Lower lobe of right lung (tissue), 2 donors: ENCODE measurements at regions not wholly inside any gene's neighbourhood (a gene's known extent, or its start where the extent isn't known, plus 50 kb on each side); places are given as distances from the start of the nearest gene placed in this dataset.

Source experiments
- ATAC-seq, 2 donors: fragments of 200-7000 bp; cut with Tn5 transposase; one replicate each; pipeline ENCODE4 v1.9.1; 2020 to 2022; ENCODE audit warnings: mild to moderate bottlenecking in 2 of 2, moderate library complexity in 2 of 2
- DNase-seq: peaks from one replicate; pipeline ENCODE4 v3.0.0-alpha.2; 2020
- H3K27ac ChIP-seq: fragments of 200-600 bp; one replicate; pipeline ENCODE4 v1.8.0; 2022
- H3K27me3 ChIP-seq: fragments of 200-600 bp; one replicate; pipeline ENCODE4 v1.8.0; 2022; ENCODE audit warnings: low read depth
- H3K36me3 ChIP-seq: fragments of 200-600 bp; one replicate; pipeline ENCODE4 v1.8.0; 2022; ENCODE audit warnings: mild to moderate bottlenecking
- H3K4me1 ChIP-seq: fragments of 200-600 bp; one replicate; pipeline ENCODE4 v1.8.0; 2022
- H3K4me3 ChIP-seq: fragments of 200-600 bp; one replicate; pipeline ENCODE4 v1.8.0; 2022; ENCODE audit warnings: mild to moderate bottlenecking
- H3K9me3 ChIP-seq: fragments of 200-600 bp; one replicate; pipeline ENCODE4 v1.8.0; 2022
- CTCF ChIP-seq: fragments of 200-600 bp; IDR thresholded peaks from one replicate; pipeline ENCODE4 v1.8.0; 2022; ENCODE audit warnings: antibody characterized with exemption, mild to moderate bottlenecking
- intact Hi-C: fragments of 100-400 bp; cut with DNase I; formaldehyde crosslinking; loops from one replicate; pipeline ENCODE4 v1.11.0; 2022
- donor health status: DM: no; HTN: yes; CAD: no; lungs with severe emphysema.

GRCh38 chr2:215598376-215598975 lies 162.6 kb upstream of the FN1 start:
- Histone ChIP-seq H3K4me1 (no peaks in the 10 kb centered on the region), H3K27ac (no peak overlapping the region), H3K36me3 (no peaks in the 10 kb centered on the region), H3K4me3 (no peak overlapping the region), H3K27me3 (no peaks in the 10 kb centered on the region), H3K9me3 (no peaks in the 10 kb centered on the region)
- intact Hi-C loops, result no loop called here
- ATAC-seq, result no peak
- DNase-seq, result no peak
- TF ChIP-seq CTCF, result no peak

- no peak overlapping the region for H3K27ac ChIP-seq
- H3K36me3 ChIP-seq, result no peaks in the 10 kb centered on the region
- H3K4me1 ChIP-seq, result no peaks in the 10 kb centered on the region
- intact Hi-C loops, result no loop called here
- DNase-seq (no peak), ATAC-seq (no peak)
- no peak overlapping the region for H3K4me3 ChIP-seq
- H3K27me3 ChIP-seq, result no peaks in the 10 kb centered on the region
- H3K9me3 ChIP-seq, result no peaks in the 10 kb centered on the region
- no peak for TF ChIP-seq CTCF
These were observed 161.7 kb upstream of the FN1 start for GRCh38 chr2:215597577-215597976.

GRCh38 chr2:215594766-215595165 lies 158.9 kb upstream of the FN1 start:
- no peak for DNase-seq
- H3K4me3 ChIP-seq, result no peak overlapping the region
- TF ChIP-seq CTCF, result no peak
- H3K27me3 ChIP-seq, result no peaks in the 10 kb centered on the region
- H3K9me3 ChIP-seq, result no peaks in the 10 kb centered on the region
- H3K4me1 ChIP-seq, result no peaks in the 10 kb centered on the region
- no peaks in the 10 kb centered on the region for H3K36me3 ChIP-seq
- no peak for ATAC-seq
- H3K27ac ChIP-seq, result no peak overlapping the region
- intact Hi-C loops, result no loop called here

- no peak for TF ChIP-seq CTCF
- no peaks in the 10 kb centered on the region for H3K9me3 ChIP-seq
- no peaks in the 10 kb centered on the region for H3K27me3 ChIP-seq
- H3K36me3 ChIP-seq, result no peaks in the 10 kb centered on the region
- ATAC-seq, result no peak
- H3K27ac ChIP-seq, result no peak overlapping the region
- no peak overlapping the region for H3K4me3 ChIP-seq
- no peak for DNase-seq
- H3K4me1 ChIP-seq, result no peaks in the 10 kb centered on the region
- intact Hi-C loops, result no loop called here
These were observed 154.3 kb upstream of the FN1 start for GRCh38 chr2:215590010-215590745.

- intact Hi-C loops, result no loop called here
These were observed 148.0 kb upstream of the FN1 start for GRCh38 chr2:215583881-215584280.

More at GRCh38 chr2:215583881-215584280, 148.0 kb upstream of the FN1 start:
- no peaks in the 10 kb centered on the region for H3K9me3 ChIP-seq
- no peak for TF ChIP-seq CTCF
- ATAC-seq (no peak), DNase-seq (no peak)
- H3K4me3 ChIP-seq, result no peak overlapping the region
- no peaks in the 10 kb centered on the region for H3K27me3 ChIP-seq
- H3K36me3 ChIP-seq, result no peaks in the 10 kb centered on the region
- no peak overlapping the region for H3K27ac ChIP-seq
- peaks cover 6% of the 10 kb centered on the region for H3K4me1 ChIP-seq
